MCF 10A (cell line): ENCODE measurements at regions not wholly inside any gene's neighbourhood (a gene's known extent, or its start where the extent isn't known, plus 50 kb on each side); places are given as distances from the start of the nearest gene placed in this dataset.
"Not testable (repeated sequence)": the region's sequence is repeated elsewhere in the genome, so short reads cannot be mapped to it uniquely, and the experiment has no call there.

ENCODE experiments used
- BruUV-seq: library from RNA; stranded (reverse); fragments of 400-500 nt; replicated peaks from 2 replicates; lab custom pipeline; 2021; lab: Mats Ljungman, UMichigan
- CTCF ChIA-PET: fragments of 300-600 bp; sonication (Branson Sonifier 250); formaldehyde crosslinking; extraction: SDS; loops from one replicate; lab custom pipeline; 2021; ENCODE audit warnings: antibody characterized with exemption, inconsistent platforms; lab: Yijun Ruan, JAX
- POLR2A ChIA-PET: fragments of 300-600, 350-650 bp; sonication (Branson Sonifier 250); formaldehyde crosslinking; extraction: SDS; loops from one replicate; lab custom pipeline; 2020; ENCODE audit warnings: antibody characterized with exemption, inconsistent platforms; lab: Yijun Ruan, JAX
- DNase-seq: peaks from one replicate; pipeline ENCODE4 v3.0.0-alpha.2; 2018; ENCODE audit not compliant: unreplicated experiment
- H3K27ac Mint-ChIP-seq: one replicate; pipeline ENCODE4 v1.8.0; 2022; ENCODE audit warnings: mild to moderate bottlenecking, low read depth, mixed read lengths; ENCODE audit not compliant: unreplicated experiment
- H3K27me3 Mint-ChIP-seq: one replicate; pipeline ENCODE4 v1.8.0; 2022; ENCODE audit warnings: mixed read lengths; ENCODE audit not compliant: insufficient read depth, unreplicated experiment
- H3K36me3 Mint-ChIP-seq: one replicate; pipeline ENCODE4 v1.8.0; 2022; ENCODE audit warnings: mild to moderate bottlenecking, moderate library complexity, mixed read lengths; ENCODE audit not compliant: insufficient read depth, unreplicated experiment
- H3K4me1 Mint-ChIP-seq: one replicate; pipeline ENCODE4 v1.8.0; 2022; ENCODE audit warnings: mixed read lengths; ENCODE audit not compliant: insufficient read depth, unreplicated experiment
- H3K4me3 Mint-ChIP-seq: one replicate; pipeline ENCODE4 v1.8.0; 2022; ENCODE audit warnings: mild to moderate bottlenecking, moderate library complexity, mixed read lengths; ENCODE audit not compliant: unreplicated experiment
- H3K9me3 Mint-ChIP-seq: one replicate; pipeline ENCODE4 v1.8.0; 2022; ENCODE audit warnings: mixed read lengths; ENCODE audit not compliant: unreplicated experiment
- intact Hi-C: fragments of 100-400 bp; cut with micrococcal nuclease; formaldehyde crosslinking; loops from 2 replicates; pipeline ENCODE4 v1.14.1; 2022
- TF ChIP-seq, protein P1 (sequence below): fragments of 200-600 bp; IDR thresholded peaks from one replicate; pipeline ENCODE4 v1.8.0; 2022; ENCODE audit warnings: antibody characterized with exemption, mild to moderate bottlenecking; ENCODE audit not compliant: unreplicated experiment

DNA sequence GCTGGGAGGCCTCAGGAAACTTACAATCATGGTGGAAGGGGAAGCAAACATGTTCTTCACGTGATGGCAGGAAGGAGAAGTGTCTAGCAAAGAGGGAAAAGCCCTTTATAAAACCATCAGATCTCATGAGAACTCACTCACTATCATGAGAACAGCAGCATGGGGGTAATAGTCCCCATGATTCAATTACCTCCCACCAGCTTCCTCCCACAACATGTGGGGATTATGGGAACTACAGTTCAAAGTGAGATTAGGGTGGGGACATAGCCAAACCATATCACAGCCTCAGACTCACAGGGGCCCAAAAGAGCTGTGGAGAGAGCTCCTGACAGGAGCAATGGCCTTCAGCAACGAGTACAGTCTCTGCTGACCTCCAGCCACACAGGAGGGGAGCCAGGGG lies 151.4 kb downstream of the GXYLT1 start:
- H3K4me1 Mint-ChIP-seq: no peaks in the 10 kb centered on the region
- H3K9me3 Mint-ChIP-seq: no peaks in the 10 kb centered on the region
- TF ChIP-seq, protein P1, sequence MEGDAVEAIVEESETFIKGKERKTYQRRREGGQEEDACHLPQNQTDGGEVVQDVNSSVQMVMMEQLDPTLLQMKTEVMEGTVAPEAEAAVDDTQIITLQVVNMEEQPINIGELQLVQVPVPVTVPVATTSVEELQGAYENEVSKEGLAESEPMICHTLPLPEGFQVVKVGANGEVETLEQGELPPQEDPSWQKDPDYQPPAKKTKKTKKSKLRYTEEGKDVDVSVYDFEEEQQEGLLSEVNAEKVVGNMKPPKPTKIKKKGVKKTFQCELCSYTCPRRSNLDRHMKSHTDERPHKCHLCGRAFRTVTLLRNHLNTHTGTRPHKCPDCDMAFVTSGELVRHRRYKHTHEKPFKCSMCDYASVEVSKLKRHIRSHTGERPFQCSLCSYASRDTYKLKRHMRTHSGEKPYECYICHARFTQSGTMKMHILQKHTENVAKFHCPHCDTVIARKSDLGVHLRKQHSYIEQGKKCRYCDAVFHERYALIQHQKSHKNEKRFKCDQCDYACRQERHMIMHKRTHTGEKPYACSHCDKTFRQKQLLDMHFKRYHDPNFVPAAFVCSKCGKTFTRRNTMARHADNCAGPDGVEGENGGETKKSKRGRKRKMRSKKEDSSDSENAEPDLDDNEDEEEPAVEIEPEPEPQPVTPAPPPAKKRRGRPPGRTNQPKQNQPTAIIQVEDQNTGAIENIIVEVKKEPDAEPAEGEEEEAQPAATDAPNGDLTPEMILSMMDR: no peak
- peaks cover 19% of the 10 kb centered on the region for H3K27me3 Mint-ChIP-seq
- H3K36me3 Mint-ChIP-seq: no peaks in the 10 kb centered on the region
- no peak overlapping the region for H3K27ac Mint-ChIP-seq
- DNase-seq: no peak
- H3K4me3 Mint-ChIP-seq: no peak overlapping the region
- BruUV-seq: no TSS peak
- POLR2A ChIA-PET: no interaction called here
- CTCF ChIA-PET: interaction anchor here (1.2 kb wide), 1 partner anchor 31 kb away, joined by 3 read pairs; no protein-coding TSS in a partner anchor
- intact Hi-C loops: no loop called here

DNA sequence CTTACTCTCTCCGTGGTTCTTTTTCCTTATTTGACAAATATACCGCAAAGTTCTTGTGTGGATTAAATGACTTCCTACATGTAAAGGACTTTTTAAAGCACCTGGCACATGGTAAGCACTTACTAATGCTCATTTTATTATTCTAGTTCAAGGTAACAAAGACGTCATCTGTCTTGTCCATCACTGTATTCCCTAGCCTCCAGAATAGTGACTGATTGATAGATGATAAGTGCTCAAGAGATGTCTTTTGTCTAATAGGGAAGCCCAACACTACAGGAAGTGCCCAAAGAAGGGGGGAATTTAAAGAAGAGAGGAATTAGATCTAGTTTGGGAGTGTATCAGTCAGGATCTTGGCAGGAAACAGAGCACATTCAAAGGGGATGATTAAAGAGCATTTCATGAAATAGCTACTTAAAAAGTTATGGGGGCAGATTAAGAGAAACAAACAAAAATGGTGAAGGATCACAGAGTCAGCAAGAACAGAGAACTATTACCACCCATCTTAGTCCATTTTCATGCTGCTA lies 151.9 kb downstream of the GXYLT1 start:
- TF ChIP-seq, protein P1: no peak
- ChIA-PET CTCF (no interaction called here), POLR2A (no interaction called here)
- no peaks in the 10 kb centered on the region for H3K36me3 Mint-ChIP-seq
- intact Hi-C loops: no loop called here
- no TSS peak for BruUV-seq
- no peaks in the 10 kb centered on the region for H3K4me1 Mint-ChIP-seq
- DNase-seq: no peak
- no peaks in the 10 kb centered on the region for H3K9me3 Mint-ChIP-seq
- H3K4me3 Mint-ChIP-seq: no peak overlapping the region
- H3K27ac Mint-ChIP-seq: no peak overlapping the region
- peaks cover 14% of the 10 kb centered on the region for H3K27me3 Mint-ChIP-seq

DNA sequence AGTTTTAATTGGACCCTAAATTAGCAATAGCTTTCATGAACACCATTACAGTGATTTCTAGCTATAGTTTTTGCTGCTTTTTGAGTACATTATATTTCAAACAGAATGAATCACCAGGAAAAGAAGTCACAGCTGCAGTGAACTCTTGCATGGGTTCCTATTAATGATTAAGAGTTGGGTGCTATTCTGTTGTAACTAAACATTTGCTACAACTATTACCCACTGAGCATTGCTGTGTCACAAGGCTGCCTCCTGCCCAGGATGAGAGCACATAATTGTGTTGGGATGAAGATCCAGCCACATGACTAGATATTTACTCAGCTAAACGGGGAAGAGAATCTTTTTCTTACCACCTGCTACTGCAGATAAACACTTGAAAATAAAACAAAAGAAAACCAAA lies 152.7 kb downstream of the GXYLT1 start:
- Mint-ChIP-seq H3K4me3 (no peak overlapping the region), H3K36me3 (no peaks in the 10 kb centered on the region), H3K4me1 (no peaks in the 10 kb centered on the region), H3K27ac (no peak overlapping the region), H3K27me3 (peaks cover 11% of the 10 kb centered on the region), H3K9me3 (no peaks in the 10 kb centered on the region)
- DNase-seq: no peak
- no TSS peak for BruUV-seq
- TF ChIP-seq, protein P1: no peak
- POLR2A ChIA-PET: no interaction called here
- intact Hi-C loops: no loop called here
- CTCF ChIA-PET: interaction anchor here (0.6 to 0.7 kb wide), 3 partner anchors 22 to 1068 kb away, joined by 3 to 4 read pairs (median 3); no protein-coding TSS in a partner anchor

DNA sequence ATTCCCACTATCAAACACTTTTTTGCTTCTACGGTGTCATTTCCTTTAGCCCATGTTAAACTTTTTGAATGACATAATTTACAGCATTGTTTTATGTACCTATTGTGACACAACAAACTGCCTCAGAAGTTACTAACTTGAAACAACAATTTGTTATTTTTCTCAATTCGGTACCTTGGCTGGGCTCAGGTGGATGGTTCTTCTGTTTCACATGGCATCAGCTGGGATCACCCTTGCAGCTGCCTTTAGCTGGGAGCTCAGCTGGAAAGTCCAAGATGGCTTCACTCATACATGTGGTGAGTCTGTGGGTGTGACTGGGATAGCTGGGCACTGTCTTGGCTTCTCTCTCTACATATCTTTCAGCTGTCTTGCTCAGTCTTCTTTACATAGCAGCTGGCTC lies 156.0 kb downstream of the GXYLT1 start:
- Mint-ChIP-seq H3K9me3 (no peaks in the 10 kb centered on the region), H3K27me3 (no peaks in the 10 kb centered on the region), H3K4me1 (no peaks in the 10 kb centered on the region), H3K4me3 (no peak overlapping the region), H3K27ac (no peak overlapping the region), H3K36me3 (no peaks in the 10 kb centered on the region)
- CTCF ChIA-PET: interaction anchor here (0.7 to 1.9 kb wide), 2 partner anchors 36 to 446 kb away, joined by 5 to 11 read pairs; no protein-coding TSS in a partner anchor
- POLR2A ChIA-PET: no interaction called here
- no peak for DNase-seq
- intact Hi-C loops: no loop called here
- TF ChIP-seq, protein P1: no peak
- BruUV-seq: no TSS peak

DNA sequence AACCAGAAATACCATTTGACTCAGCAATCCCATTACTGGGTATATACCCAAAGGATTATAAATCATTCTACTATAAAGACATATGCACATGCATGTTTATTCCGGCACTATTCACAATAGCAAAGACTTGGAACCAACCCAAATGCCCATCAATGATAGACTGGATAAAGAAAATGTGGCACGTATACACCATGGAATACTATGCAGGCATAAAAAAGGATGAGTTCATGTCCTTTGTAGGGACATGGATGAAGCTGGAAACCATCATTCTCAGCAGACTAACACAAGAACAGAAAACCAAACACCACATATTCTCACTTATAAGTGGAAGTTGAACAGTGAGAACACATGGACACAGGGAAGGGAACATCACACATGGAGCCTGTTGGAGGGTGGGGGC lies 158.2 kb downstream of the GXYLT1 start:
- H3K27me3 Mint-ChIP-seq, H3K36me3 Mint-ChIP-seq, BruUV-seq, POLR2A ChIA-PET, CTCF ChIA-PET, DNase-seq, H3K27ac Mint-ChIP-seq, intact Hi-C loops, H3K4me1 Mint-ChIP-seq, H3K9me3 Mint-ChIP-seq, H3K4me3 Mint-ChIP-seq: not testable (repeated sequence)
